ENCODE measurements at regions not wholly inside any gene's neighbourhood (a gene's known extent, or its start where the extent isn't known, plus 50 kb on each side); places are given as distances from the start of the nearest gene placed in this dataset.

GRCh38 chr7:138316421-138317043 is 143.5 kb upstream of the TRIM24 start:
- DNase-seq (no peak), ATAC-seq (ENCODE audit: poor library complexity) (no peak)
- Mint-ChIP-seq H3K27me3 (no peaks in the 10 kb centered on the region), H3K4me3 (no peak overlapping the region), H3K27ac (no peak overlapping the region), H3K9me3 (no peaks in the 10 kb centered on the region), H3K36me3 (ENCODE audit: low read depth) (no peaks in the 10 kb centered on the region), H3K4me1 (ENCODE audit: low read depth) (no peaks in the 10 kb centered on the region)
- no peak overlapping the region for H3K4me3 ChIP-seq (ENCODE audit: low read length)
- ChIA-PET CTCF (no interaction called here), POLR2A (no interaction called here)
- no peaks in the 10 kb centered on the region for H3K9me3 ChIP-seq (ENCODE audit: control insufficient read depth in 1 of 2, insufficient read depth in 1 of 2, low read length in 2 of 2)
- no peaks in the 10 kb centered on the region for H3K4me1 ChIP-seq (ENCODE audit: insufficient read depth, low read length)
- no peaks in the 10 kb centered on the region for H3K36me3 ChIP-seq (ENCODE audit: insufficient read depth, low read length)
- no peaks in the 10 kb centered on the region for H3K27me3 ChIP-seq (ENCODE audit: control insufficient read depth in 1 of 2, insufficient read depth in 2 of 2, low read length in 2 of 2)
- intact Hi-C loops (cut with DNase I, micrococcal nuclease) = no loop called here
- no peak for TF ChIP-seq CTCF (IDR thresholded peaks at IDR 0.05)
- H3K27ac ChIP-seq (ENCODE audit: low read depth in 1 of 2, low read length in 2 of 2) = no peak overlapping the region

- no peak overlapping the region for H3K4me3 Mint-ChIP-seq
- POLR2A ChIA-PET = no interaction called here
These were observed 142.9 kb upstream of the TRIM24 start for GRCh38 chr7:138317044-138317596.

GRCh38 chr7:138324941-138325340 is 135.1 kb upstream of the TRIM24 start:
- peaks cover 7% of the 10 kb centered on the region for H3K36me3 Mint-ChIP-seq (ENCODE audit: low read depth)
- ChIA-PET CTCF (no interaction called here), POLR2A (no interaction called here)
- peaks cover 9% of the 10 kb centered on the region for H3K9me3 Mint-ChIP-seq
- H3K4me3 ChIP-seq (ENCODE audit: low read length) = no peak overlapping the region
- ATAC-seq (ENCODE audit: poor library complexity) (no peak), DNase-seq (no peak)
- no peak overlapping the region for H3K27ac Mint-ChIP-seq
- no peak for TF ChIP-seq CTCF (IDR thresholded peaks at IDR 0.05)
- no peaks in the 10 kb centered on the region for H3K27me3 ChIP-seq (ENCODE audit: control insufficient read depth in 1 of 2, insufficient read depth in 2 of 2, low read length in 2 of 2)
- H3K27ac ChIP-seq (ENCODE audit: low read depth in 1 of 2, low read length in 2 of 2) = no peak overlapping the region
- no peaks in the 10 kb centered on the region for H3K4me1 Mint-ChIP-seq (ENCODE audit: low read depth)
- H3K4me3 Mint-ChIP-seq = no peak overlapping the region
- H3K9me3 ChIP-seq (ENCODE audit: control insufficient read depth in 1 of 2, insufficient read depth in 1 of 2, low read length in 2 of 2) = peaks cover 10 to 15% of the 10 kb centered on the region in 2 experiments
- no peaks in the 10 kb centered on the region for H3K27me3 Mint-ChIP-seq
- H3K36me3 ChIP-seq (ENCODE audit: insufficient read depth, low read length) = no peaks in the 10 kb centered on the region
- intact Hi-C loops (cut with DNase I, micrococcal nuclease) = no loop called here
- H3K4me1 ChIP-seq (ENCODE audit: insufficient read depth, low read length) = no peaks in the 10 kb centered on the region

More at GRCh38 chr7:138317044-138317596, 142.9 kb upstream of the TRIM24 start:
- no peak overlapping the region for H3K27ac Mint-ChIP-seq
- Histone ChIP-seq H3K27ac (ENCODE audit: low read depth in 1 of 2, low read length in 2 of 2) (no peak overlapping the region), H3K4me3 (ENCODE audit: low read length) (no peak overlapping the region), H3K4me1 (ENCODE audit: insufficient read depth, low read length) (no peaks in the 10 kb centered on the region), H3K27me3 (ENCODE audit: control insufficient read depth in 1 of 2, insufficient read depth in 2 of 2, low read length in 2 of 2) (no peaks in the 10 kb centered on the region), H3K9me3 (ENCODE audit: control insufficient read depth in 1 of 2, insufficient read depth in 1 of 2, low read length in 2 of 2) (no peaks in the 10 kb centered on the region), H3K36me3 (ENCODE audit: insufficient read depth, low read length) (no peaks in the 10 kb centered on the region)
- DNase-seq = no peak
- H3K27me3 Mint-ChIP-seq = no peaks in the 10 kb centered on the region
- H3K9me3 Mint-ChIP-seq = no peaks in the 10 kb centered on the region
- no peaks in the 10 kb centered on the region for H3K4me1 Mint-ChIP-seq (ENCODE audit: low read depth)
- CTCF ChIA-PET = no interaction called here
- ATAC-seq (ENCODE audit: poor library complexity) = no peak
- intact Hi-C loops (cut with DNase I, micrococcal nuclease) = no loop called here
- H3K36me3 Mint-ChIP-seq (ENCODE audit: low read depth) = no peaks in the 10 kb centered on the region
- no peak for TF ChIP-seq CTCF (IDR thresholded peaks at IDR 0.05)

Data from CD4-positive, alpha-beta T cell (primary cell).